PC-9 (cell line): ENCODE measurements at regions not wholly inside any gene's neighbourhood (a gene's known extent, or its start where the extent isn't known, plus 50 kb on each side); places are given as distances from the start of the nearest gene placed in this dataset.

Source experiments
- CTCF ChIP-seq: fragments of 200-600 bp; sonication (generic); conservative IDR thresholded peaks from 2 replicates; pipeline ENCODE4 v1.6.1; 2017; ENCODE audit warnings: mixed run types, antibody characterized with exemption, mild to moderate bottlenecking, moderate library complexity
- EZH2 ChIP-seq: fragments of 200-600 bp; sonication (generic); IDR thresholded peaks from 2 replicates; pipeline ENCODE4 v1.8.0; 2017; ENCODE audit warnings: antibody characterized with exemption, low read depth

- TF ChIP-seq EZH2 = no peak
- no peak for TF ChIP-seq CTCF
Observed at GRCh38 chr14:39868949-39869348, 436.7 kb upstream of the FBXO33 start.
